HEK293 (cell line): ENCODE measurements at regions not wholly inside any gene's neighbourhood (a gene's known extent, or its start where the extent isn't known, plus 50 kb on each side); places are given as distances from the start of the nearest gene placed in this dataset.

Source experiments
- CTCF ChIA-PET: fragments of 350-600 bp; formaldehyde crosslinking; extraction: SDS; loops from one replicate; lab custom pipeline; 2021; ENCODE audit warnings: antibody characterized with exemption; lab: Yijun Ruan, JAX
- POLR2A ChIA-PET: fragments of 300-600 bp; formaldehyde crosslinking; extraction: SDS; loops from one replicate; lab custom pipeline; 2020; ENCODE audit warnings: antibody characterized with exemption, inconsistent platforms; lab: Yijun Ruan, JAX
- H3K27ac ChIP-seq: fragments of 200-500 bp; sonication (Bioruptor generic); 2 replicates; pipeline ENCODE4 v1.5.1; 2014; ENCODE audit warnings: low read depth, low read length, control low read depth, inconsistent platforms; ENCODE audit errors: extremely low read depth
- H3K36me3 ChIP-seq, 2 experiments: fragments of 200-500 bp in 1 of 2; sonication (Bioruptor generic) in 1 of 2; 1 replicate in 1 of 2; 2 replicates in 1 of 2; pipeline ENCODE4 v1.5.1; 2014 to 2017; ENCODE audit warnings: inconsistent platforms in 2 of 2, low read length in 2 of 2; ENCODE audit not compliant: control insufficient read depth in 2 of 2, insufficient read depth in 1 of 2
- H3K4me1 ChIP-seq: fragments of 200-500 bp; sonication (Bioruptor generic); 2 replicates; pipeline ENCODE4 v1.5.1; 2014; ENCODE audit warnings: mild to moderate bottlenecking, low read length, inconsistent platforms; ENCODE audit not compliant: control insufficient read depth, insufficient read depth
- H3K4me3 ChIP-seq: 2 replicates; pipeline ENCODE4 v1.5.1; 2011; ENCODE audit warnings: low read depth, mild to moderate bottlenecking, control low read depth, low read length, moderate library complexity
- H3K9me3 ChIP-seq: fragments of 200-500 bp; sonication (Bioruptor generic); 2 replicates; pipeline ENCODE4 v1.5.1; 2014; ENCODE audit warnings: low read depth, low read length, inconsistent platforms; ENCODE audit not compliant: control insufficient read depth, insufficient read depth
- FEZF1 ChIP-seq: fragments of 450-650 bp; formaldehyde crosslinking; IDR thresholded peaks from 2 replicates; pipeline ENCODE4 v1.5.1; 2016; ENCODE audit warnings: missing biosample characterization, missing genetic modification characterization
- HIC1 ChIP-seq: fragments of 450-650 bp; formaldehyde crosslinking; IDR thresholded peaks from 2 replicates; pipeline ENCODE4 v1.5.1; 2016; ENCODE audit warnings: missing biosample characterization, missing genetic modification characterization
- HOXA7 ChIP-seq: sonication (generic); formaldehyde crosslinking; IDR thresholded peaks from 2 replicates; pipeline ENCODE4 v1.8.1; 2022; ENCODE audit warnings: missing genetic modification reagents, borderline replicate concordance
- KLF16 ChIP-seq: fragments of 450-650 bp; formaldehyde crosslinking; IDR thresholded peaks from 2 replicates; pipeline ENCODE4 v1.5.1; 2017; ENCODE audit warnings: missing biosample characterization, missing genetic modification characterization
- PRDM1 ChIP-seq: fragments of 450-650 bp; formaldehyde crosslinking; IDR thresholded peaks from 2 replicates; pipeline ENCODE4; 2016; ENCODE audit warnings: missing biosample characterization, missing genetic modification characterization
- REPIN1 ChIP-seq: fragments of 450-650 bp; formaldehyde crosslinking; IDR thresholded peaks from 2 replicates; pipeline ENCODE4 v1.5.1; 2017; ENCODE audit warnings: missing biosample characterization, missing genetic modification characterization, low read depth
- TRIM28 ChIP-seq: IDR thresholded peaks from 2 replicates; pipeline ENCODE4 v1.6.1; 2011; ENCODE audit warnings: low read length, control low read depth, borderline replicate concordance
- YY1 ChIP-seq: fragments of 450-650 bp; formaldehyde crosslinking; IDR thresholded peaks from 2 replicates; pipeline ENCODE4 v1.5.1; 2018; ENCODE audit warnings: missing biosample characterization, missing genetic modification characterization
- YY2 ChIP-seq: fragments of 450-650 bp; formaldehyde crosslinking; IDR thresholded peaks from 2 replicates; pipeline ENCODE4 v1.5.1; 2016; ENCODE audit warnings: missing biosample characterization, missing genetic modification characterization
- ZNF19 ChIP-seq: fragments of 450-650 bp; formaldehyde crosslinking; IDR thresholded peaks from 2 replicates; pipeline ENCODE4; 2016; ENCODE audit warnings: missing biosample characterization, missing genetic modification characterization, low read depth
- ZNF335 ChIP-seq: fragments of 450-650 bp; formaldehyde crosslinking; conservative IDR thresholded peaks from 2 replicates; pipeline ENCODE4 v1.5.1; 2016; ENCODE audit warnings: missing biosample characterization, missing genetic modification characterization
- ZNF558 ChIP-seq: fragments of 450-650 bp; formaldehyde crosslinking; IDR thresholded peaks from 2 replicates; pipeline ENCODE4 v1.5.1; 2016; ENCODE audit warnings: missing biosample characterization, missing genetic modification characterization
- ZNF621 ChIP-seq: fragments of 450-650 bp; formaldehyde crosslinking; IDR thresholded peaks from 2 replicates; pipeline ENCODE4 v1.5.1; 2017; ENCODE audit warnings: missing biosample characterization, missing genetic modification characterization
- ZNF624 ChIP-seq: fragments of 450-650 bp; formaldehyde crosslinking; IDR thresholded peaks from 2 replicates; pipeline ENCODE4 v1.5.1; 2017; ENCODE audit warnings: missing biosample characterization, missing genetic modification characterization
- ZNF677 ChIP-seq: fragments of 450-650 bp; IDR thresholded peaks from 2 replicates; pipeline ENCODE4 v1.5.0; 2018; ENCODE audit warnings: missing biosample characterization, mild to moderate bottlenecking, missing genetic modification characterization, moderate library complexity
- ZNF777 ChIP-seq: fragments of 450-650 bp; formaldehyde crosslinking; IDR thresholded peaks from 2 replicates; pipeline ENCODE4 v1.5.1; 2017; ENCODE audit warnings: missing biosample characterization, missing genetic modification characterization, borderline replicate concordance
- TF ChIP-seq, protein P1 (sequence below): fragments of 450-650 bp; formaldehyde crosslinking; IDR thresholded peaks from 2 replicates; pipeline ENCODE4 v1.5.1; 2016; ENCODE audit warnings: missing biosample characterization, missing genetic modification characterization
- TF ChIP-seq, protein P2 (sequence below): sonication (generic); formaldehyde crosslinking; IDR thresholded peaks from 2 replicates; pipeline ENCODE4 v1.8.1; 2022; ENCODE audit warnings: mild to moderate bottlenecking, moderate library complexity, missing genetic modification reagents
- TF ChIP-seq, protein P3 (sequence below): fragments of 450-650 bp; formaldehyde crosslinking; IDR thresholded peaks from 2 replicates; pipeline ENCODE4 v1.5.1; 2016; ENCODE audit warnings: missing biosample characterization, missing genetic modification characterization, low read depth
- TF ChIP-seq, protein P4 (sequence below): fragments of 450-650 bp; formaldehyde crosslinking; IDR thresholded peaks from 2 replicates; pipeline ENCODE4 v1.5.1; 2016; ENCODE audit warnings: missing biosample characterization, missing genetic modification characterization

DNA sequence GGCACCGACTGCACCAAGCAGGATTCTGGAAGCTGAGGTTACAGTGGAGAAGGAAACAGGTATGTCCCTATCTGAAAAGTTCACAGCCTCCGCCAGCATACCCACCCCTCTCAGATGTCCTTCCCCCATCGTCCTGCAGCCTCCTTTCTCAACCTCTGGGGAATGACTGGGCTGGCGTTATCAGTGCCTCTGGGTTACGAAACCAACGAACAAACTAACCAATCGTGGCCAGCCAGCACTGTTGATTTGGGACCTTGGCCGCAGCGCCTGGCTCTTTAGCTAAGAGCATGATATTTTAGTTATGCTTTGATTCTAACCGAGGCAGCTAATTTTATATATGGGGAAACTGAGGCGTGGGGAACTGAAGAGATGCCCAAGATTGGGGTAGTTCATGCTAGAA, 233.0 kb downstream of the TFCP2L1 start (continued):
- TF ChIP-seq, protein P1, sequence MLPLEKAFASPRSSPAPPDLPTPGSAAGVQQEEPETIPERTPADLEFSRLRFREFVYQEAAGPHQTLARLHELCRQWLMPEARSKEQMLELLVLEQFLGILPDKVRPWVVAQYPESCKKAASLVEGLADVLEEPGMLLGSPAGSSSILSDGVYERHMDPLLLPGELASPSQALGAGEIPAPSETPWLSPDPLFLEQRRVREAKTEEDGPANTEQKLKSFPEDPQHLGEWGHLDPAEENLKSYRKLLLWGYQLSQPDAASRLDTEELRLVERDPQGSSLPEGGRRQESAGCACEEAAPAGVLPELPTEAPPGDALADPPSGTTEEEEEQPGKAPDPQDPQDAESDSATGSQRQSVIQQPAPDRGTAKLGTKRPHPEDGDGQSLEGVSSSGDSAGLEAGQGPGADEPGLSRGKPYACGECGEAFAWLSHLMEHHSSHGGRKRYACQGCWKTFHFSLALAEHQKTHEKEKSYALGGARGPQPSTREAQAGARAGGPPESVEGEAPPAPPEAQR (tag by site-specific recombination): no peak
- TF ChIP-seq HOXA7 (CRISPR knock-in tag) (no peak), ZNF558 (no peak), PRDM1 (tag by site-specific recombination) (no peak)
- TF ChIP-seq, protein P2, sequence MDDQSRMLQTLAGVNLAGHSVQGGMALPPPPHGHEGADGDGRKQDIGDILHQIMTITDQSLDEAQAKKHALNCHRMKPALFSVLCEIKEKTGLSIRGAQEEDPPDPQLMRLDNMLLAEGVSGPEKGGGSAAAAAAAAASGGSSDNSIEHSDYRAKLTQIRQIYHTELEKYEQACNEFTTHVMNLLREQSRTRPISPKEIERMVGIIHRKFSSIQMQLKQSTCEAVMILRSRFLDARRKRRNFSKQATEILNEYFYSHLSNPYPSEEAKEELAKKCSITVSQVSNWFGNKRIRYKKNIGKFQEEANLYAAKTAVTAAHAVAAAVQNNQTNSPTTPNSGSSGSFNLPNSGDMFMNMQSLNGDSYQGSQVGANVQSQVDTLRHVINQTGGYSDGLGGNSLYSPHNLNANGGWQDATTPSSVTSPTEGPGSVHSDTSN: no peak
- TF ChIP-seq, protein P3, sequence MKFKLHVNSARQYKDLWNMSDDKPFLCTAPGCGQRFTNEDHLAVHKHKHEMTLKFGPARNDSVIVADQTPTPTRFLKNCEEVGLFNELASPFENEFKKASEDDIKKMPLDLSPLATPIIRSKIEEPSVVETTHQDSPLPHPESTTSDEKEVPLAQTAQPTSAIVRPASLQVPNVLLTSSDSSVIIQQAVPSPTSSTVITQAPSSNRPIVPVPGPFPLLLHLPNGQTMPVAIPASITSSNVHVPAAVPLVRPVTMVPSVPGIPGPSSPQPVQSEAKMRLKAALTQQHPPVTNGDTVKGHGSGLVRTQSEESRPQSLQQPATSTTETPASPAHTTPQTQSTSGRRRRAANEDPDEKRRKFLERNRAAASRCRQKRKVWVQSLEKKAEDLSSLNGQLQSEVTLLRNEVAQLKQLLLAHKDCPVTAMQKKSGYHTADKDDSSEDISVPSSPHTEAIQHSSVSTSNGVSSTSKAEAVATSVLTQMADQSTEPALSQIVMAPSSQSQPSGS (tag by site-specific recombination): no peak

DNA sequence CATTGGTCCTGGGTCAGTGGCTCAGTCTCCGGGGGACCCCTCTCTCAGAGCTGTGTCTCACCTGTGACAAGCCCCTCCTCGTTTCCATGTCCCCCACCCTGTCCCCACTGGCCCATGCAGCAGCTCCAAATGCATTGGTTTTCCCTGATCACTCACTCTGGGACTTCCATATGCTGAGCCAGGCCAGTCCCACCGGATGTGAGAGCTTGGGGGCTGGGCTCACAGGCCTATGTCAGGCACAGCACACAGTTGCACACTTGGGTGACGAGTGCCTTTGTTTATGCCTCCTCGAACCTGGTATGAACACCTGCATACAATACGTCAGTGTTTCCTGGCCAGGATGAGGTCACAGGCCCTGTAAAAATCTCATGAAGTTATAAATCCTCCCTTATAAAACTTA, 232.5 kb downstream of the TFCP2L1 start:
- CTCF ChIA-PET: interaction anchor here (1.2 kb wide), 1 partner anchor 25 kb away, joined by 3 read pairs; no protein-coding TSS in a partner anchor
- no peak for TF ChIP-seq YY2 (tag by site-specific recombination)
- peak; percentile 78 for TF ChIP-seq ZNF335 (tag by site-specific recombination)
- TF ChIP-seq TRIM28: no peak
- Histone ChIP-seq H3K4me1 (no peaks in the 10 kb centered on the region), H3K36me3 (no peaks in the 10 kb centered on the region), H3K27ac (no peak overlapping the region), H3K4me3 (no peak overlapping the region), H3K9me3 (no peaks in the 10 kb centered on the region)
- POLR2A ChIA-PET: no interaction called here

- no peaks in the 10 kb centered on the region for H3K9me3 ChIP-seq
- H3K4me3 ChIP-seq: no peak overlapping the region
- CTCF ChIA-PET: interaction anchor here (2.2 kb wide), 1 partner anchor 15 kb away, joined by 5 read pairs; no protein-coding TSS in a partner anchor
- POLR2A ChIA-PET: no interaction called here
- no peaks in the 10 kb centered on the region for H3K36me3 ChIP-seq
- no peak for TF ChIP-seq KLF16
- no peak for TF ChIP-seq ZNF624 (tag by site-specific recombination)
- TF ChIP-seq, protein P4, sequence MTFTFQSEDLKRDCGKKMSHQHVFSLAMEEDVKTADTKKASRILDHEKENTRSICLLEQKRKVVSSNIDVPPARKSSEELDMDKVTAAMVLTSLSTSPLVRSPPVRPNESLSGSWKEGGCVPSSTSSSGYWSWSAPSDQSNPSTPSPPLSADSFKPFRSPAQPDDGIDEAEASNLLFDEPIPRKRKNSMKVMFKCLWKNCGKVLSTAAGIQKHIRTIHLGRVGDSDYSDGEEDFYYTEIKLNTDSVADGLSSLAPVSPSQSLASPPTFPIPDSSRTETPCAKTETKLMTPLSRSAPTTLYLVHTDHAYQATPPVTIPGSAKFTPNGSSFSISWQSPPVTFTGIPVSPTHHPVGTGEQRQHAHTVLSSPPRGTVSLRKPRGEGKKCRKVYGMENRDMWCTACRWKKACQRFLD (tag by site-specific recombination): no peak
- TF ChIP-seq REPIN1: no peak
- TF ChIP-seq YY1 (tag by site-specific recombination): no peak
- no peak for TF ChIP-seq HIC1 (tag by site-specific recombination)
- TF ChIP-seq ZNF19 (tag by site-specific recombination): no peak
- no peak for TF ChIP-seq ZNF621 (tag by site-specific recombination)
- no peak for TF ChIP-seq FEZF1 (tag by site-specific recombination)
- no peak for TF ChIP-seq ZNF677
- no peak for TF ChIP-seq ZNF777
- peaks cover 5% of the 10 kb centered on the region; the same call in 1 of the 2 replicates for H3K4me1 ChIP-seq
- no peak overlapping the region for H3K27ac ChIP-seq
These were observed 229.9 kb downstream of the TFCP2L1 start for GRCh38 chr2:121055088-121055487.
